ENCODE measurements at regions not wholly inside any gene's neighbourhood (a gene's known extent, or its start where the extent isn't known, plus 50 kb on each side); places are given as distances from the start of the nearest gene placed in this dataset.

DNA sequence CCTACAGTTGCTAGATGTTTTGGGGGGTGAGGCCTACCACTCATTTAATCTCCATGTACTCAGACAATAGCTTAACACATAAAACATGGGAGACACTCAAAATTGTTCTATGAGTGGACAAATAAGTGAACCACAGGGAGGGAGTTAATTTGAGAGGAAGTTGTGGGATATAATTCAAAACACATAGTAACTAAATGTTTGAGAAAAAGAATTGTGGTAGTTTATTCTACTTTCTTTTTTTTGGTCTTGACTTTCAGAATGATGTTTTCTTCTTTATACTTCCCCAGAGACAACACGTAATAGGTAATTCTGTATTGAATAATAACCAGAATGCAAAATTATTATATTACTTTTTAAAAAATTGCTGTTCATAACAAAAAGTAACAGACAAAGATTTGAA is 453.8 kb downstream of the RFPL4B start:
- WGBS, 3 donors: 81 to 88% (median 87%) methylated on average over 1 of the region's 1 CpG
- H3K27ac ChIP-seq (ENCODE audit: low read depth, low read length): no peak overlapping the region

DNA sequence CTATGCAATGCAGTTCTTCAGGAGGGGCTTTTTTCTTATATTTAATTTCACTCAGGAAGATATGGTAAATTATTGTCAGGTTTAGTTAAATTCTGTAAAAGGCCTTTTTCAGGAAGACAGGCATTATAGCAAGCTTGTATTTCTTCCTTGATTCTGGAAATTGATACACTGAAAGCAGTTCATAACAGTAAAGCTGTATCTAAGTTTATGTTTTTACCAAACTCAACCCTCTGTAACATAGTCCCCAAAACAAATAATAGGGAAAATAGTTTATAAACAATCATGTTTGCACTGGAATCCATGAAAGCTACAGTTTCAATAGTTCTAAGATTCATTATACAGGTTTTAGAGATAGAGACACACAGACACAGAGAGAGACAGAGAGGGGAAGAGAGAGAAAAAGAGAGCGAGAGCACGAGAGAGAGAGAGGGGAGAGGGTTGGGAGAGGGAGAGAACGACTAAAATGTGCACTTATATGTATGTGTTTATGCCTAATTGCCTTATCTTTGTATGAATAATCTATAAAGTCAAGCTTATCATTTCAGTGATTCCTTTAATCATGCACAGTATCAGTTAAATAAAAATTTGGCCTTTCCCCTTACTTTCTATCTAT is 454.4 kb downstream of the RFPL4B start:
- H3K27ac ChIP-seq (ENCODE audit: low read depth, low read length): no peak overlapping the region
- 61 to 74% (median 72%) methylated on average over 3 of the region's 3 CpGs for WGBS, 3 donors

DNA sequence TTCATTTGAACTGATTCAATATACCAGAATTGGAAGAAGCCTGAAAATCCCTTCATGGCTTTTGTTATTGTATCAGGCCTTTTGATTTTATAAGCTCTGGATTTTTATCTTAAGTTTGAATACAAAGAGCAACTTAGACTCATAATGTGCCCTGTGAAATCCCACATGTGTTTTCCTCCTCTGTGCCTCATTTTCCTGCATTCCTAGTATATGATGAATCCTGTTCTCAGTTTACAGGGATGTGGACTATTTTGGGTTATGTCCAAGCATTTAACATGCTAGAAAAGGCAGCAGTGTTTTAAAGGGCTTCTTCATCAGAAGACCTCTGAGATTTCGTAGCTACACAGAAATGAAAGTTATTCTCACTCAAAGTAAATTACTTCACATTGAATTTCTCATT is 455.0 kb downstream of the RFPL4B start:
- no peak overlapping the region for H3K27ac ChIP-seq (ENCODE audit: low read depth, low read length)
- WGBS, 3 donors: 52 to 81% (median 58%) methylated on average over 1 of the region's 1 CpG

DNA sequence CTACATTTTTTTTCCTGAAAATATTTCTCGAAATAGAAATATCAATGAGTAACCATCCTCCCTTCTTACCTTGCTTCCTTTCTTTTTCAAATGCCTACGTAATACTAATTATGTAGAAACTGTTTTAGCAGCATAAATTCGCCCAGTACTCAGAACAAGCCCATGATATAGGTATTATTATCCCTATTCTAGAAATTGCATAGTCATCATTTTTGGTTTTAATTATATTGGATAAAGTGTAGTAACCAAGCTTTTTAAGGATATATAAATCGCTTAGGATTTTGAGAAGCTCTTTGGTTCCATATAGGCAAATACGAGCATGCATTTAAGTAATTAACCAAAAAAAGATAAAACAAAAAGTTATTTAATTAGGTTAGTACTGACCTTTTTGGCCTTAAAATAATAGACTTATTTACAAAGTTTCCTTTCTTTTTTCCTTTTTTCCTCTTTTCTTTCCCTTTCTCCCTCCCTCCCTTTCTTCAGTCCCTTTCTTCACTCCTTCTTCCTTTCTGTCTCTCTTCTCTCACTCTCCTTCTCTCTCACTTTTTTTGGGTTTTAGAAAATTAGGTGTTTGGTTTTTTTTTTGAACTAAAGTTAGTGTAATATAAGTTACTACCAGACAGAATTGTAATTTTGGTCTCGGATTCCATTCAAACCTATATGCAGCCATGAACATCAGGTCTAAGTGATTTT is 457.7 kb downstream of the RFPL4B start:
- H3K27ac ChIP-seq (ENCODE audit: low read depth, low read length): no peak overlapping the region
- 91 to 93% (median 92%) methylated on average over 6 of the region's 6 CpGs for WGBS, 3 donors

DNA sequence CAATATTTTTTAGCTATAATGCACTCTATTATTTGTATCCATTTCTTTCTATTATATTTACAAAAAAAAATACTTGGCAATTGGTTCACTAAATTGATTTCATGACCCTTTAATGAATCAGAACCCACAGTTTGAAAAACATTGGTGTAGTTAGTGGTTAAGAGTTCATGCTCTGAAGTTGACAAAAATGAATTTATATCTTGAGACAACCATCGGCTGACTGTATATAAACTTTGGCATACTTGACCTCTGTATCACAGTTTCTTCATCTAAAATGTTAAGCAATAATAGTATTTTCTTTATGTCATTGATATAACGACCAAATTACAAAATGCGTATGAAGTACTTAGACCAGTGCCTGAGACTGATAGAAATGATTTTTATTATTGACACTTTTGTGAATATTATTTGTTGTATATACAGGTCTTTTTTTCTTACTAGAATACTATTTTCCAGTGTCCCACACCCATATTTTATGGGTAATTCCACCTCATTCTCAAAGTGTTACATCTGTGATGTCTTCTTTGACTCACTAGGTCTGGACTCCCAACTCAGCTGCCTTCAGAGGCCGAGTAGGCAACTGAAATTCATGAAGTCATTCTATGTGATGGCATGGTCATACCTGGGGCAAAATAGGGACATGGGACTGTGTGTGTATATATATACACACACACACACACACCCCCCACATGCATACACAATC is 459.2 kb downstream of the RFPL4B start:
- no peak overlapping the region for H3K27ac ChIP-seq (ENCODE audit: low read depth, low read length)
- 89 to 94% (median 89%) methylated on average over 4 of the region's 4 CpGs for WGBS, 3 donors

DNA sequence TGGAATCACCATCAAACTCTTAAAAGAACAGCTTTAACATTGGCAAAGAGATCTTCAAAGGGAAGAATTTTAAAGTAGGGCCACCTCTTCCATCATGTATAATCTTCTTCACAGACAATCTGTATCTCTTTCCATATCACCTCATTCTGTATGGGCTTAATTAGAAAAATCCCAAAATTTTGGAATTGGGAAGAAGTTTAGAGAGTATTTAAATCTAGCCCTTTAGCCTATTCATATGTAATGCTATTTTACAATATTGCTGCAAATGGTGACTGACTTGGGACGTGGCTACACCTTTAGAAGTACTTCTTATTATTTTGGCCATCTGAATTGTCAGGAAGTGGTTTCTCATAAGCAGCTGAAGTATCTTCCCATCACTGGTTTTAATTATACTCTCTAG is 474.3 kb downstream of the RFPL4B start:
- WGBS, 3 donors: 67 to 68% (median 68%) methylated on average over 1 of the region's 1 CpG
- no peak overlapping the region for H3K27ac ChIP-seq (ENCODE audit: low read depth, low read length)

DNA sequence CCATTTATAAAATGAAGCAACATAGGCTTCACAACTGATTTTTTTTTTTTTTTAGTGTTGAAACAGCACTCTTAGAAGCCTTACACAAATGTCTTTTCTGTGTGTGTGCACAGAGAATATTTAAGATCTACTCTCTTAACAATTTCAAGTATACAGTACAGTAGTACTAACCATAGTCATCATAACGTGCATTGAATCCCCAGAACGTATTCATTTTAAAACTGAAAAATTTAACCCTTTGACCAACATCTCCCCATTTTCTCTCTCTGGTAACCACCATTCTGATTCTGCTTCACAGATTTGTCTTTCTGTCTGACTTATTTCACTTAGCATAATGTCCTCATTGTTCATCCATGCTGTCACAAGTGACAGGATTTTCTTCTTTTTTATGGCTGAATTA is 475.6 kb downstream of the RFPL4B start:
- WGBS, 3 donors: 69 to 84% (median 79%) methylated on average over 2 of the region's 2 CpGs
- H3K27ac ChIP-seq (ENCODE audit: low read depth, low read length): no peak overlapping the region

DNA sequence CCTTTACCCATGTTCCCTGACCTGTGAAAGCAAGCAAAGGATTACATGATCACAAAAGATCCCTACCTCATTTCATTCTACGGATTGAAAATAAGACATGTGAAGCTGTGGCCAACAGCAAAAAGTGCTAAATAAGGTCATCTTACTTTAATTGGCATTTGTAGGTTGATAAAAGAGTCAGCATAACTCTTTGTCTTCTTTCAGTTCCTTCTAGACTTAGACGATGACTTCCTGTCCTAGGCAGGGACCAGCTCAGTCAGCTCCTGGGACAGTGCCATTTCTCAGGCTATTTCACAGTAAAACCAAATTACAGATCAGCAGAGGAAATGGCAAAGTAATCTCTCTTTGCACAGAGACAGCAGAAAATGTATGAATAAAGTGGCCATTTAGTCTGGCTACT is 480.7 kb downstream of the RFPL4B start:
- H3K27ac ChIP-seq (ENCODE audit: low read depth, low read length): no peak overlapping the region
- WGBS, 3 donors: 40 to 54% (median 45%) methylated on average over 2 of the region's 2 CpGs

DNA sequence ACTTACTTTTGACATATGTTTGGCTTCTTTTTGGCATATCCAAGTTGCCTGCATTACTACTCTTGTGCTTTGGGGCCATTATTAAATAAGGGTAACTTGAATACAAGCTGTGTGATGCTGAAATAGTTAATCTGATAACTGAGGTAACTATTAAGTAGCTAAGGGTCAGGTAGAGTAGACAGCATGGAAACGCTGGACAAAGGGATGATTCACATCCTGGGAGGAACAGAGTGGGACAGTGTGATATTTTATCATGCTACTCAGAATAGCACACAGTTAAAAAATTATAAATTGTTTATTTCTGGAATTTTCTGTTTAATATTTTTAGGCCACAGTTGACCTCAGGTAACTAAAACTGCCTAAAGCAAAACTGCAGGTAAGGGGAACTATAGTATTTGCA is 483.9 kb downstream of the RFPL4B start:
- no peak overlapping the region for H3K27ac ChIP-seq (ENCODE audit: low read depth, low read length)
- 51 to 52% (median 52%) methylated on average over 1 of the region's 1 CpG for WGBS, 3 donors

DNA sequence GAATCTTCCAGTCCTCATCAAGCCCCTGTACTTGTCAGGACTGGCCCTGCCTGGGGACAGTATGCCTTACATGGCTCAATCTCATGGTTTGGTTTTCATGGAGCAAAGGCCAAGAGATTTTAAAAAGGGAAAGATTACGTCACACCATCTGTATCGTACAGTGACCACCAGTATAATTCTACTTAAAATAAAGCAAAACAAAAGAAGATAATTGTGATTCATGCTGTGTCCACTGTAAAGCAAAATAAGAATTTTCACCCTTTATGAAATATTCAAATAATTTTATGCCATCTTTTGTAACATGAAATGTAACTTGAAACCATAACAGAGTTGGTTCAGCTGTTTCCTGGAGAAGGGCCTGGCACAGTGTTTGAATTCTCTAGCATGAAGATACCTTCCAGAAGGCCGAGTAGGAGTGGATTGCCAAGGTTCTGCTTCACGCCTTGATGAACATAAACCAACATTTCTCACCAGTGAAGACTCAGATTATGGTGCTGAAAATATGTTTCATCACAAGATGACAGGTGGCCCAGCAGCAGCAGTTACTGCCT is 486.5 kb downstream of the RFPL4B start:
- no peak overlapping the region for H3K27ac ChIP-seq (ENCODE audit: low read depth, low read length)
- WGBS, 3 donors: 73 to 85% (median 78%) methylated on average over 4 of the region's 4 CpGs

DNA sequence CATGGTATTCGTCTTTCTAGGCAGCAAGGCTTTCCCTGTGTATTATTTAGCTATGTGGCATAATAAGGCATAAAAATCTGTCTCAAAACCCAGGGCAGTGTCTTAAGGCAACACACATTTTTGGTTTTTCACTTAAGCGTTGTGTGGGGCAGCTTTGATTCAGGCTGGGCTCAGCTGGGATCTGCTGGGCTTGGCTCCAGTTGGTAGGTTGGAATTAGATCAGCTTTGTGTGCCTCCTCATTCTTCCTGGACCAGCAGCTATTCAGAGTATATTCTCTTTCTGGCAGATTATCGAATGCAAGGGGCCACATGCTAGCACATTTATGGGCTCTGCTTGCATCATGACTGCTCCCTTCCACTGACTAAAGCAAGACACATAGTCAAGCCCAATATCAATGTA is 487.9 kb downstream of the RFPL4B start:
- 84 to 94% (median 87%) methylated on average over 3 of the region's 3 CpGs for WGBS, 3 donors
- H3K27ac ChIP-seq (ENCODE audit: low read depth, low read length): no peak overlapping the region

DNA sequence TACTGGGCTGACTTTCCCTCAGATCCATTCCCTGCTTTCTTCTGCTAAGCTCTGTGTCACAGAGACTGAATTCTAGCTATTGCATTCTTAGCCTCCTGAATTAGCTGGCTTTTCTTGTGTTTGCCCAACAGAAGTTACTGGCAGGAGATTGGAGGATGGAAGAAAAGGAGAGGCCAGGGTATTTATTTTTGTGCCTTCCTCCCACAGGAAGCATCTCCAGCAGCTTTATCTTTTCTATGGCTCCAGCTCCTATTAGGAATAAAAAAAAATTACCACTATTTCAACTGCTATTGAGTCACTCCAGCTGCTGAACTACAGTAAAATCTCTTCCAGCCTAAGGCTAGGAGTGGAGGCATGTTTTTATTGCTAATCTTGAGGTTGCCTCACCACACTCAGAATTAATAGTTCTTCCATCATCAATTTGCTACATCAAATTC is 492.4 kb downstream of the RFPL4B start:
- no peak overlapping the region for H3K27ac ChIP-seq (ENCODE audit: low read depth, low read length)

DNA sequence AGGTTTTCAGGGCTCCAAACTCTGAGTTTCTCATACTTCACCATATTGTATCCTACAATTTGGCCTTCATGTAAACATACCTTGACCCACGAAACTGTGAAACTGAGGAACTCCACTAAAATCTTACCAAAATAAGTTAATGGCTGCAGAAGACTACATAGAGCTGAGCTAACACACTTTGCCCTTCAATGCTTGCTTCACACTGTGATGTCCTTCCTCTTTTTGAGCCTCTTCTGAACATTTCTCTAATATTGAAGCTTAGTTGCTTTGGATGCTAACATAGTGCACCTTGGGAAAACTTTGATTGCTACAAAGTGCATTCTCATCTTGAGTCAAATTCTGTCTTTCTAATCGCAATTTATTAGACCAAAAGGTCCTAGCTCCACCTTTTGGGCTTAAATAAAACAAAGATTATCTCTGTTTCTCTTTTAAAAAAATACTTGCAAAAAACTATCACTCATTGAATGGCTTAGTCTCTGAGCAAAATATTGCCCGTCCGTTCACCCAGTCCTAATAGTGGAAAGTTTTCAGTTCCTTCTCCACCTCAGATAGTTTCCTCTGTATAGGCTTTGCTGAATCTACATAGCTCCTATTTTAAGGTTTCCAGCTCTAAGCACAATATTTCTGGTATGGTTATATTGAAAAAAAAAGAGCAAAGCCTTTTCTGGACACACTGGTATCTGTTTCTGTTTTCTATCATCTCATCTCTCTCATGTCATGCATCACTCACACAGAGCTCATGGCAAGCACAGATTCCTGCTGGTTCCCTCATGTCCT is 494.6 kb downstream of the RFPL4B start:
- 81 to 90% (median 89%) methylated on average over 4 of the region's 4 CpGs for WGBS, 3 donors
- H3K27ac ChIP-seq (ENCODE audit: low read depth, low read length): no peak overlapping the region

DNA sequence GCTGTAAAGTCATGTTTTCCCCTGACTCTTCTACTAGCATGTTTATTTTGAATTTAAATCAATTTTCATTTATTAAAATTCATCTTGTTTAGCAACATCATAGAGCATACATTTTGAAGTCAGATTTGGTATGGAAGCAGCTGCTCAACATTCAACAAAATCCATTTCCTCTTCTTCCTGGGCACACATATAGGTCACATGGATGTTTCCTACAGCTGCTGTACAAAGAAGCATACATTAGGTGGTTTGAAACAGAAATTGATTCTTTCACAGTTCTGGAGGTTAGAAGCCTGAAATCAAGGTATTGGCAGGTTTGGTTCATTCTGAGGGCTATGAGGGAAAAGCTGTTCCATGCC is 495.2 kb downstream of the RFPL4B start:
- no peak overlapping the region for H3K27ac ChIP-seq (ENCODE audit: low read depth, low read length)

DNA sequence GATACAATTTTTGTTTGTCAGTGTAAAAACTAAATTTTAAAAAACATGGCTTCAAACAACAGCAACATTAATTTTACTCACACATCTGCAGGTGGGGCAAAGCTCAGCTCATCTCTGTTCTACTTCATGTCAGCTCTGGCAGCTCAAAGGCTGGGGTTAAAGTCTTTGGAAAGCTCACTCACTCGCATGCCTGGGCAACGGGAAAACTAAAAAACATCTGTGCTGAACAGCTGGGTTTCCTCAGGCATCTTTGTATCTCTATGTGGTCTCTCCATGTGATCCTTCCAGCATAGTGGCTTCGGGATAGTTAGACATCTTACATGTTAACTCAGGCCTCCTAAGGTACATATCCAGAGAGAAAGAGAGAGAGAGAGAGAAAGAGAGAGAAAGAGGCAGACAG is 499.6 kb downstream of the RFPL4B start:
- WGBS, 3 donors: 68 to 69% (median 69%) methylated on average over 3 of the region's 3 CpGs
- no peak overlapping the region for H3K27ac ChIP-seq (ENCODE audit: low read depth, low read length)

DNA sequence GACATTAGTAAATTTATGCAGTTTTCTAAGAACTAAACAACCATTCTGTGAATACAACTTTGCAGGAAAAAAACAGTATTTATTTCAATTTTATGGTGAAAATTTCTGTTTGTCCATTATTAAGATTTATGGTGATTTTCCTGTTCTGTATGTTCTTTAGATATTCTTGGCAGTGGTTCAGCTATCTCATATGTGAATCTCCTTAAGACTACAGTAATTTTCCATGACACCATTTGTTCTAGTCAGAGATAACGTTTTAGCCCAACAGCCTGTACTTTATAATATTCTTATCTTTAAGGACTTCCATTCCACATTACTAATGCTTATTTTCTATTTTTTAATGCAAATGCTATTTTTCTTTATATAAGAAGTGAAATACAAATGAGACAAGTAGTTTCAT is 504.0 kb downstream of the RFPL4B start:
- H3K27ac ChIP-seq (ENCODE audit: low read depth, low read length): no peak overlapping the region
- 16 to 53% (median 19%) methylated on average over 1 of the region's 1 CpG for WGBS, 3 donors

DNA sequence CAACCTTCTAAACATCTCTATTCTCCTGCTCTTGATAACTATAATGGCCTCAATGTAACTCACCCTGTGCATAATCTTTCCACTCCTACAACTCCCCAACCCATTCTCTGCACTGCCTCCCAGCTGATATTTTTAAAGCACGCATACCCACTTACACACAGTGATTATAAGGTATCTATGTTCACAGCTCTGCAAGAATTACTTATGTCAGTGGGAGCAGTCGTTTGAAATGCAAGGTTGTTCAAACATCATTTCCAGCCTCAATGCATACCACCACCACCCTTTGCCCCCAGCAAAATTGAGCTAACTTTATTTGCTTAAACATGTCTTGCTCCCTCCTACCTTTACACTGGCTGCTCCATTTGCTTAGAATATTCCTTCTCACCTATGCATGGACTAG is 506.0 kb downstream of the RFPL4B start:
- WGBS, 3 donors: 54 to 89% (median 87%) methylated on average over 2 of the region's 2 CpGs
- H3K27ac ChIP-seq (ENCODE audit: low read depth, low read length): no peak overlapping the region

DNA sequence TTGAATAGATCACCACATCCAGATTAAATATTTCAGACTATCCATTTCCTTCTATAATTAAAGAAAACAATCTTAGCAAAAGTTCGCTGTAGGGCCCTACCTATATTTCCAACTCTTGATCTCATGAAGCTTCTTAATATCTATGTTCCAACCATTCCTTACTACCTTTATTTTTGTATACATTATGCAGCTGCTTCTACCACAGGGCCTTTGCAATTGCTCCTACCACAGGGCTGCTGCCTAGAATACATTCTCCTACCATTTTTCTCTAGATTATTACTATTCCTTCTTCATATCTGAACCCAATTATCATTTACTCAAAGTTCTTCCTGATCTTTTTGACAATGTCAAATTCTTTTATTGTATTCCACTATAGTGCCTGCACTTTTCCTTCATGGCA is 516.6 kb downstream of the RFPL4B start:
- WGBS, 3 donors: 49 to 93% (median 81%) methylated on average over 1 of the region's 1 CpG
- no peak overlapping the region for H3K27ac ChIP-seq (ENCODE audit: low read depth, low read length)

DNA sequence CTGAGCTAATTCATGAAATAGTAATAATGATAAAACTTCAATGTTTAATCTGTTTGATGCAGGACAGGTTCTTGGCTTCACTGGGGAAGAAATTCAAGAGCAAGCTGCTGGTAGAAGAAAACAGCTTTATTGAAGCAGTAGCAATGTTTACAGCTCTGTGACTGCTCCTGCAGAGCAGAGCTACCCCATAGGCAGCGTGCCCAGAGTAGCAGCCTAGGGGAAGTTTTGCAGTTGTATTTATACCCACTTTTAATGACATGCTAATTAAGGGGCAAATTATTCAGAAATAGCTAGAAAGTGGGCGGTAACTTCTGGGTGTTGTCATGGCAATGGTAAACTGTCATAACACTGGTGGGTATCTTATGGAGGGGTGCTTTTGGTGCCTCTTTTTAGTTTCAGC is 518.0 kb downstream of the RFPL4B start:
- 70 to 88% (median 87%) methylated on average over 2 of the region's 2 CpGs for WGBS, 3 donors
- H3K27ac ChIP-seq (ENCODE audit: low read depth, low read length): no peak overlapping the region

Data from adipose tissue (tissue), 3 donors.